Right lobe of liver (tissue), 6 donors: ENCODE measurements at regions not wholly inside any gene's neighbourhood (a gene's known extent, or its start where the extent isn't known, plus 50 kb on each side); places are given as distances from the start of the nearest gene placed in this dataset.

Source experiments
- ATAC-seq, 4 donors: fragments of 200-7000 bp; cut with Tn5 transposase; one replicate each; pipeline ENCODE4 v1.9.1; 2020; ENCODE audit warnings: mild to moderate bottlenecking in 4 of 4, moderate library complexity in 4 of 4
- DNase-seq, 3 donors: peaks; one replicate each; pipeline ENCODE4 v3.0.0-alpha.2; 2020
- H3K27ac ChIP-seq, 3 donors: fragments of 200-600 bp; one replicate each; pipeline ENCODE4 v1.8.0; 2022
- H3K27me3 ChIP-seq, 2 donors: fragments of 200-600 bp; one replicate each; pipeline ENCODE4 v1.8.0; 2022
- H3K36me3 ChIP-seq, 4 donors: fragments of 200-600 bp; sonication (generic) in 1 of 4; one replicate each; pipeline versions ENCODE4 v1.5.1 to v1.8.0; 2017 to 2022; ENCODE audit warnings: control low read depth in 1 of 4
- H3K4me1 ChIP-seq, 4 donors: fragments of 200-600 bp; sonication (generic) in 1 of 4; one replicate each; pipeline versions ENCODE4 v1.5.1 to v1.8.0; 2017 to 2022; ENCODE audit warnings: control low read depth in 1 of 4
- H3K4me3 ChIP-seq, 3 donors: fragments of 200-600 bp; one replicate each; pipeline ENCODE4 v1.8.0; 2022
- H3K9me3 ChIP-seq, 4 donors: fragments of 200-600 bp; sonication (generic) in 1 of 4; one replicate each; pipeline versions ENCODE4 v1.5.1 to v1.8.0; 2017 to 2022; ENCODE audit warnings: control low read depth in 1 of 4
- POLR2A ChIP-seq: fragments of 450-650 bp; IDR thresholded peaks from one replicate; pipeline ENCODE4 v1.6.1; 2017; ENCODE audit warnings: antibody characterized with exemption, mild to moderate bottlenecking
- WGBS: methylation state at CpG from one replicate; pipeline ENCODE4 v1.1.6; 2018; ENCODE audit warnings: low coverage, low lambda C conversion rate; ENCODE audit not compliant: insufficient coverage; ENCODE audit errors: missing lambda C conversion rate; 5-methylcytosine and 5-hydroxymethylcytosine counted together
- intact Hi-C, 2 donors: fragments of 100-400 bp; cut with DNase I; formaldehyde crosslinking; loops; one replicate each; pipeline versions ENCODE4 v1.11.2 to v1.14.1; 2022
- TF ChIP-seq, protein P1 (sequence below), 4 donors: fragments of 200-600 bp in 3 of 4; fragments of 450-650 bp in 1 of 4; IDR thresholded peaks; one replicate each; pipeline versions ENCODE4 v1.5.1 to v1.8.0; 2016 to 2022; ENCODE audit warnings: antibody characterized with exemption in 4 of 4, mild to moderate bottlenecking in 2 of 4
- donor health status: DM: no; HTN: yes; CAD: no.
- donor health status: DM: no; HTN: no; CAD: no.
- donor health status: DM: no; HTN: no; CAD: no.
- donor health status: DM: no; HTN: yes; CAD: no.
- donor health status: DM: no; HTN: yes; CAD: no.

DNA sequence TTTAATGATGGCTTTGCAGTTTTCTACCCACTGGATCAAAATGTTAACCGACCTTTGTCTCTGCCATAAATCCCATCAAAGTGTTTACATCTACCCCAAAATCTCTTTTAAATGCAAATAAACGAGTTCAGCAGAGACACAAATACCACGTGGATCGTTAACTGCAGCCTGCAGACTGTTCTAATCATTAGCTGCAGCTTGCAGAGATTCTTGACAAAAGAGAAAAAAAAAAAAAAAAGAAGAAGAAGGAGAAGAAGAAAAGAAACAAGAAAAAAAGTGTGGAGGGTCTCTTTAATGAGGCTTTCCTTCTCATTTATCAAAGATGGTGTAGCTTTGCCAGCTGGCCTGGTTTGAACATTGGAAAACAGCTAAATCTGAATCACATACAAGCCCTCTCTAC, 275.7 kb downstream of the NEDD1 start:
- TF ChIP-seq, protein P1, sequence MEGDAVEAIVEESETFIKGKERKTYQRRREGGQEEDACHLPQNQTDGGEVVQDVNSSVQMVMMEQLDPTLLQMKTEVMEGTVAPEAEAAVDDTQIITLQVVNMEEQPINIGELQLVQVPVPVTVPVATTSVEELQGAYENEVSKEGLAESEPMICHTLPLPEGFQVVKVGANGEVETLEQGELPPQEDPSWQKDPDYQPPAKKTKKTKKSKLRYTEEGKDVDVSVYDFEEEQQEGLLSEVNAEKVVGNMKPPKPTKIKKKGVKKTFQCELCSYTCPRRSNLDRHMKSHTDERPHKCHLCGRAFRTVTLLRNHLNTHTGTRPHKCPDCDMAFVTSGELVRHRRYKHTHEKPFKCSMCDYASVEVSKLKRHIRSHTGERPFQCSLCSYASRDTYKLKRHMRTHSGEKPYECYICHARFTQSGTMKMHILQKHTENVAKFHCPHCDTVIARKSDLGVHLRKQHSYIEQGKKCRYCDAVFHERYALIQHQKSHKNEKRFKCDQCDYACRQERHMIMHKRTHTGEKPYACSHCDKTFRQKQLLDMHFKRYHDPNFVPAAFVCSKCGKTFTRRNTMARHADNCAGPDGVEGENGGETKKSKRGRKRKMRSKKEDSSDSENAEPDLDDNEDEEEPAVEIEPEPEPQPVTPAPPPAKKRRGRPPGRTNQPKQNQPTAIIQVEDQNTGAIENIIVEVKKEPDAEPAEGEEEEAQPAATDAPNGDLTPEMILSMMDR (IDR thresholded peaks at IDR 0.05): no peak
- no peak for TF ChIP-seq POLR2A
- DNase-seq (no peak), ATAC-seq (no peak)
- intact Hi-C loops: no loop called here
- Histone ChIP-seq H3K4me3 (no peak overlapping the region), H3K4me1 (no peaks in the 10 kb centered on the region), H3K27me3 (no peaks in the 10 kb centered on the region), H3K27ac (no peak overlapping the region), H3K36me3 (no peaks in the 10 kb centered on the region), H3K9me3 (no peaks in the 10 kb centered on the region)
- 21% methylated on average over 4 of the region's 4 CpGs for WGBS

GRCh38 chr12:97184127-97184773, 277.2 kb downstream of the NEDD1 start:
- H3K27ac ChIP-seq: no peak overlapping the region
- H3K27me3 ChIP-seq: no peaks in the 10 kb centered on the region
- no peaks in the 10 kb centered on the region for H3K36me3 ChIP-seq
- no peaks in the 10 kb centered on the region for H3K9me3 ChIP-seq
- intact Hi-C loops: no loop called here
- TF ChIP-seq POLR2A: no peak
- TF ChIP-seq, protein P1 (IDR thresholded peaks at IDR 0.05): no peak
- H3K4me3 ChIP-seq: no peak overlapping the region
- WGBS: 54% methylated on average over 3 of the region's 3 CpGs
- H3K4me1 ChIP-seq: no peaks in the 10 kb centered on the region
- DNase-seq (no peak), ATAC-seq (no peak)

DNA sequence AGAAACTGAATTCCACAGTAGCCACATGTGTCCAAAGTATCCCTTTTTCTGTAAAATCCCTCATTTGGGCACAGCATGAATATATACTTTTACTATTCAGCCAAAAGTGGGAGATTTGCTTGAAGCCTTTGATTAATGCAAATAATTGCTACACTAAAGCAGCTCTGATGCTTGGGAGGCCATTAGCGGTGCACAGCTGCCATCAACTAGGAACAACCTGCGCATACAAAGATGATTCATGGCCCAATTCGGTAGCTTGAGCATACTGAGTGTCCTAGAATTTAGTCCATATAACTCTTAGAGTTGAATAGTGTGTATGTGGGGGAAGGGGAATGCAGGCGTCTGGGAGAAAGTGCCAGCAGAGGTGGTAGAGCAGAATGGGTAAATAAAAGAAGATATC, 277.0 kb upstream of the RMST start:
- Histone ChIP-seq H3K36me3 (no peaks in the 10 kb centered on the region), H3K27me3 (no peaks in the 10 kb centered on the region), H3K4me3 (no peak overlapping the region), H3K9me3 (no peaks in the 10 kb centered on the region), H3K4me1 (no peaks in the 10 kb centered on the region), H3K27ac (no peak overlapping the region)
- intact Hi-C loops: no loop called here
- TF ChIP-seq, protein P1 (IDR thresholded peaks at IDR 0.05): no peak
- TF ChIP-seq POLR2A: no peak
- DNase-seq (no peak), ATAC-seq (no peak)
- 70% methylated on average over 4 of the region's 4 CpGs for WGBS

- Histone ChIP-seq H3K27ac (no peak overlapping the region), H3K4me3 (no peak overlapping the region), H3K36me3 (no peaks in the 10 kb centered on the region), H3K9me3 (no peaks in the 10 kb centered on the region), H3K4me1 (no peaks in the 10 kb centered on the region), H3K27me3 (no peaks in the 10 kb centered on the region)
- ATAC-seq (no peak), DNase-seq (no peak)
- intact Hi-C loops: no loop called here
- WGBS: 56% methylated on average over 4 of the region's 4 CpGs
- TF ChIP-seq, protein P1 (IDR thresholded peaks at IDR 0.05): no peak
- no peak for TF ChIP-seq POLR2A
Measured at GRCh38 chr12:97194546-97194945, 268.1 kb upstream of the RMST start.

DNA sequence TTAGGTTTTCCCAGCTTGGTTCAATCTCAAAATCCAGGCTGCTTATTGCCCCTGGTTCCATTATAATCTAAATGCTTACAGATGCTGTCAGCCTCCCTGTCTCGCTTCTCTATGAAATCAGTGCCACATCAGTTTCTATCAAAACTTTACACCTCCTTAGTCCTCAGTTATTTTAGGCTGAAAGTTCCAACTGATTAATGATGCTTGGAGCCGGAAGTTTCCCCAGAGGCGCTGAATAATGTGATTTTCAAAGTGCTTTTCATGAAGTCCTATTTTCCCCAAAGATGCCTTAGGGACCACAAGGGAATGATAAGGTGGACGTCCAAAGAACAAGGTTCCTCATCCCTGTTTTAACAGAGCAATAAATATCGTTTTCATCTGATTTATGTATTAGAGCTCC, 262.4 kb upstream of the RMST start:
- no peaks in the 10 kb centered on the region for H3K9me3 ChIP-seq
- no peak for TF ChIP-seq POLR2A
- TF ChIP-seq, protein P1 (IDR thresholded peaks at IDR 0.05): no peak
- intact Hi-C loops: no loop called here
- whole genome bisulfite sequencing: 35% methylated on average over 5 of the region's 5 CpGs
- no peak for DNase-seq
- H3K36me3 ChIP-seq: no peaks in the 10 kb centered on the region
- H3K27ac ChIP-seq: no peak overlapping the region
- no peak for ATAC-seq
- H3K27me3 ChIP-seq: no peaks in the 10 kb centered on the region
- H3K4me1 ChIP-seq: no peaks in the 10 kb centered on the region
- H3K4me3 ChIP-seq: no peak overlapping the region
